SW 1271 (cell line): ENCODE measurements at regions not wholly inside any gene's neighbourhood (a gene's known extent, or its start where the extent isn't known, plus 50 kb on each side); places are given as distances from the start of the nearest gene placed in this dataset.

Experiments used
- DNase-seq, 2 experiments: peaks; one replicate each; lab custom pipeline; 2025; lab: John Stamatoyannopoulos, UW

DNA sequence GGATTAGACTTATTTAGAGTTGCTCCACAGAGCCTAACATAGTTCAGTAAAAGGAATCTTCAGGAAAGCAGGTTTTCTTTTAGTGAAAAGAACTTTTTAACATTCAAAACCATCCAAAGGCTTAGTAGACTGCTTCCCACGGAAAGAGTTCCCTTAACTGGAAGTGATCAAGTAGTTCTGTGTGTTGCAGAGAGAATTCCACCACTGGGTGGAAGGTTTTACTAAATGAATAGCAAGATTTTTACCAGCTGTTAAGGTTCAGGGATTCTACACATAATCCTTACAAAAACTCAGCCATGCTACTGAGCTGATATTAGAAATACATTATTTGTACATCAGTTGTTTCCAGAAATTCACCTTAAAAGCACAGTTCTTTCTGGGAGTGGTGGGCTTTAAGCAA is 119.7 kb downstream of the GDAP2 start:
- no peak for DNase-seq

DNA sequence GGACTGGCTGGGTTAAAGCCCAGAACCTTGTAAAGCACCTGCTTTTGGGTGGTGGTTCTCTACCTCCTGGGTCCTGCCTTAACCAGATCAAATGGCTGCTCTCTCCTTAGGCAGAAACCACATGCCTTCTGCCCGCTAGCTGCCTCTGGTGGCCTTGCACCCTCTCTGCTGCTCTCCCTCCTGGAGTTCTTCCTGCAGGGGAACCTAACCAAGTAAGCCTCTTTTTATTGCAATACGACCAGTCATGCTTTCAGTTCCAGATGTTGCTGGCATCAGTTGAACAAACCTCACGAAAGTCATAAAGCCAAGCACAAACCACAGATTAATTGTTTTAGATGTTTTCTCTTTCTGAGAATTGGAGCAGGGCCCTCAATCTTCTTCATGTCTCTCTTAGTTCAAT is 118.9 kb downstream of the GDAP2 start:
- DNase-seq = no peak

DNA sequence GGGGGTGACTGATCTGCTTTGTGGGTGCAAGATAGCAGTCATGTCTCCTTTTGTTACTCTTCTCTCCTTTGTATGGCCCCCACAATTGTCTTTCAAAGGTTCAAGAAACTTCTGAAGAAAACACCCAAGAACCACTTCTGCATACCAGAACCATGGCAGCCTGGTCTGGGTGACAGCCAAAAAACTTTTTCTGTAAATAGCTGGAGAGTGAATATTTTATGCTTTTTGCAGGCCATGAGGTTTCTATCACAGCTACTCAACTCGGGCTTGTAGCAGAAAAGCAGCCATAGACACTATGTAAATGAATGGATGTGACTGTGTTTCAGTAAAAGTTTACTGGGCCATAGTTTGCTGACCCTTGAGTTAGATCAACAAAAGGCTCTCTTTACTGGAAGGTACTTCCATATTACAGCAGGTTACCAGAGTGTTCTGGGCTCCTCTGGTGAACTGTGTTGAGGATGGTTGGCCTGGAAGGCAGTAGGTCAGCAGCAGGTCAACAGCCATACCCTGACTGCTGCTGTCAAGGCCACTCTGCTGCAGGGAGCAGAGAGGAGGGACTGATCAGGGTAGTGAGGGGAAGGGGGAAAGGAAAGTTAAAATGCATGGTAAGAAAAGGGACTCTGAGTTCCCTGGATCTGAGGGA is 116.4 kb downstream of the GDAP2 start:
- DNase-seq = no peak
